GM19238 (cell line): ENCODE measurements at regions not wholly inside any gene's neighbourhood (a gene's known extent, or its start where the extent isn't known, plus 50 kb on each side); places are given as distances from the start of the nearest gene placed in this dataset.
"Not testable (repeated sequence)": the region's sequence is repeated elsewhere in the genome, so short reads cannot be mapped to it uniquely, and the experiment has no call there.

Experiments used
- DNase-seq: peaks from one replicate; pipeline ENCODE4 v3.0.0; 2011; ENCODE audit warnings: low spot score; ENCODE audit not compliant: insufficient read length

DNA sequence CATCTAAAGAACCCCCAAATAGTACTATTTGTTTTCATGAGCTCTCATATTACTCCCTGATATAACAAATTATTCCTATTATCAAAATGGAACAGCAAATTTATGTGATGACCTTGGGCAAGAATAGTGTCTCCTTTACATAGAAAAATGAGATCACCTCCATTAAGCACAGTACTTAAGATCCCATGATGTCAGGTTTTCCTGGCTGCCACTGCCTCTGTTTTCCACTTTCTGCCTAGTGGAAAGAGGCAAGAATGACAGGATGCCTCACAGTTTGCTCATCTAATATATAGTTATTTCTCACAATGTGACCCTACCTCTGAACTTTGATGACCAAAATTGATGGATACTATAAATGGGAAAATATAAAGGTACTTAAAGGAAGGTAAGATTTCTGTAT, 260.1 kb upstream of the SGK1 start:
- DNase-seq: no peak

DNA sequence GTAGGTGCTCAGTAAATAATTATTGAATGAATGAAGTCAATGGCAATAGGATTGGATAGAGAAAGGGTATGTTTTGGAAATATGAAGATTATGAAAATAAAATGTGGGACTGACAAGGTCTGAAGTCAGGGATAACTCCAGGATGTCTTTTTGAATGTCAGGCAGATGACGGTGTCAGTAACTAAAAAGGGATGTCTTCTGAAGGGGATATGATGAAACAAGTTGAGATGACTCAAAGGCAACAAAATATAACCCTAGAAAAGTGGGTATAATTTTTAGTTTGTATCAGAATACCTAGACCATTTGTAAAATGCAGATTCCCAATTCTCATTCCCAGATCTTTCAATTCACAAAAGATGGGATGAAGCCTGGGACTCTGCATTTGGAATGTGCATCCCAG, 257.3 kb upstream of the SGK1 start:
- DNase-seq: no peak

DNA sequence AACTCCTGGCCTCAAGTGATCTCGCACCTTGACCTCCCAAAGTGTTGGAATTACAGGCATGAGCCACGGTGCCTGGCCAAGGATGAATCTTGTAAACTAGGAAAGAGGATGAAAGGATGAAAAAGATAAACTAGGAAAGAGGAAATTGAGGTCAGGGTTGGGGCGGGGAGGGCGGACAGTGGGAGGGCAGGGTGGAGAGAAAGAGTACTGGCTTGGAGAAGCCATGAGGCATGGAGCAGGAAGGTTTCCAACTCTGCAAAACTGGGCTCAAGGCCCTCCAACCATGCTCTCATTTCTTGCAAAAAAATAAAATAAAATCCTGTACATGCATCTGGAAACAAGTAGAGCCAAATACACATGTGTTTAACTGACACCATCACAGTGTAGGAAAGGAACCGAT, 256.6 kb upstream of the SGK1 start:
- no peak for DNase-seq

DNA sequence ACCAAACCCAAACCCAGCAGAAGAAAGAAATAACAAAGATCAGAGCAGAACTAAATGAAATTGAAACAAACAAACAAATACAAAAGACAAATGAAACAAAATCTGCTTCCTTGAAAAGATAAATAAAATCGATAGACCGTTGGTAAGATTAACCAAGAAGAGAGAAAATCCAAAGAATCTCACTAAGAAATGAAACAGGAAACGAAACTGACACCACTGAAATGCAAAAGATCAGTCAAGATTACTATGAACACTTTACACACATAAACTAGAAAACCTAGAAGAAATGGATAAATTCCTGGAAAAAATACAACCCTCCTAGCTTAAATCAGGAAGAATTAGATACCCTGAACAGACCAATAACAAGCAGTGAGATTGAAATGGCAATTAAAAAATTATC, 252.1 kb upstream of the SGK1 start:
- not testable (repeated sequence) for DNase-seq

DNA sequence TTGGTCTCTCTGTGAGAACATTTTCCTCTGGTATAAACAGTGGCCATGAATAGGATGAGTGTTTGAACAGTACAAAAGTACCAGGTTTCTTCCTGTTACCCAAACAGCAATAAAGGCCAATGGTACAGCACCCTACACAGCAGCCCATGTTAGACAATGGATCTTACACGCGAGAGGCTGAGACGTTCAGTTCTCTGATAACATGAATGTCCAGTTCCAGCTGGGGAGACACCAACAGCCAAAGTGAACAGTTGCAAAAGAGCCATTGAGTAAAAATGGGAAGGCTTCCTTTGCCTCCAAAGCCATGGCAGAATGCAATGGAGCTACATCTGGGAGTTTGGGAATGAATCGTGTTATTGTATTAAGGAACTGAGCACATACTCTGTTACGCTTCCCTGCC, 246.8 kb upstream of the SGK1 start:
- DNase-seq: no peak

DNA sequence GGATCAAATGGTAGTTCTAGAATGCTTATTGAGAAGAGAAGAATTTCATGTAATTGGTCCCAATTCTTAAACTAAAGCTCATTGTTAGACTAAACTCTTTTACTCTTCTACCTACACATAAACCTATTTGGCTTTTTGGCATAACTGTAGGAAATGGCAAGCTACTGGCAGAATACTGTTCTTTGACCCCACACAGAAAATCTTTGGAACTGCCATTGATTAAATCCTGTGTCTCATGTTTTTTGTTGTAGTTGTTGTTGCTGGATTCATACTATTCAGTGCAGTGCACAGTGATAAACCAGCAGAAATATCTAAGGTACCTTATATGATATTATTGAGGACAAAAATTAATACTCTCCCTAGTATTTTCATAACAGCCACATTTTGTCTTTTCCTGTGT, 242.1 kb upstream of the SGK1 start:
- no peak for DNase-seq

DNA sequence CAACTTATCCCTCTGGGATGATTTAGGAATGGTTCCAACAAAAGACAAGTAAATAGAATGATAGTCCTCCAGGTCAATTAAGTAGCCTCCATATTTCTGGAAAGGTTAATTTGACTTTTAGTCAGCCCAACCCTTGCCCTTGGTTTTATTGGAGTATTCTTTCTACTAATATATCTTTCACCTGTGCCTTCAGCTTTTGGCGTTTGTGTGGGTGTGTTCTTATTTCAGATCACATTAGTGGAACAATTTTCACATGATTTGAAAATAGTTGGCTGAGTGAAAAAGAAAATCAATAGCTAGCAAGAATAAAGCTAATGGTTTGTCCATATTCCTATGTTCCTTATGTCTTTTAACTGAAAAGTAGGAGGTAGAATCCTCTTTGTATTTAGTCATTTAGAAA, 239.6 kb upstream of the SGK1 start:
- DNase-seq: no peak

DNA sequence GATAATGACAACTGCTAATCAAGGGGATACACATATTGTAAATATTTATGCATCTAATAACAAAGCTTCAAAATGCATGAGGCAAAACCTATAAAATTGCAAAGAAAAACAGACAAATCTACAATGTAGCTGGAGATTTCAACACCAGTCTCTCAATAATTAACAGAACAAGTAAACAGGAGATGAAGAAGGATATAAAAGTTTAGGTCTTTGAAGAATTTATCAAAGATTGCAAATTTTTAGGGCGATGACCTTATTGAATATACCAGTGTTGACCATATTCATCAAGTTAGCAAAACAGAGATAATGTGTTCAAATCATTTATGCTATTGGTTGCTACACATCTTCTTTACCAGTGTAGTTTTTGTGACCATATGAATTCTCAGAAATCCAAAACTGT, 237.8 kb upstream of the SGK1 start:
- no peak for DNase-seq

DNA sequence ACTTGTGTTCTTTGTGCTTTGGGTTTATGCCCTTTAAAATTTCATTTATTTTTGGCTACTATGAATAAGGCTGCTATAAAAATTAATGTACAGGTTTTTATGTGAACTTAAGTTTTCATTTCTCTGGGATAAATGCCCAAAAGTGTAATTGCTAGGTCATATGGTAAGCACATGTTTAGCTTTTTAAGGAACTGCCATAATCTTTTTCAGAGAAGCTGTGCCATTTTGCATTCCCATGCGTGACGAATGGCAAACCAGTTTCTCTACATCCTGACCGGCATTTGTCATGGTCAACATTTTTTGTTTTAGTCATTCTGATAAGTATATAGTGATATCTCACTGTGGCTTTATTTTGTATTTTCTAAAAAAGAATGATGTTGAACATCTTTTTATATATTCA, 236.0 kb upstream of the SGK1 start:
- no peak for DNase-seq

DNA sequence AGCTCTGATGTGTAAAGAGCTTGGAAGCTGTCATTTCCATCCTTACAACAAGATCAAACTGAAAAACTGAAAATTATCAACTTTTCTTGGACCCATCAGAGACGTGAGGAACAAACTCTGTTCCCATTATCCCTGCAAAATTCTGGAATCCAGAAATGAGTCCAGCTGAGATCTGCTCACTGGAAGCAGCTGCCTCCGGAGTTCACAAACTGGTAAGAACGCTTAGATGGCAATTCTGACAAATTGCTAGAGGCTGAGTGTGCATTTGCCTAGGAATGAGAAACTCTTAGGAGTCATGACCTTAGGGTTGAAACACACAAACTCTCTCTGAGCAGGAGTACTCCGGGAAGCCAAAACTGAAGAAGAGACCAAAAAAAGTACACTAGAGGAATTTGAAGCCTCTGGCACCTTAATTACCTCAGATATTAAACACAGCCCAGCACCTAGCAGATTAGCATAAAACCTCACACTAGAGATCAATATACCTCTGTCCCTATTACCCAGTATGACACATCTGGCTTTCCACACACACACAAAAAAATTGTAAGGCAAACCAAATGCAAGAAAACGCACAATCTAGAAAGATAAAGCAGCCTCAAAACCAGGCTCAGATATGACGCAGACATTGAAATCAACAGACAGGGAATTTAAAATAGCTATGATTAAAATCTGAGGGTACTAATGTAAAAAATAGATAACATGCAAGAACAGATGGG, 233.5 kb upstream of the SGK1 start:
- no peak for DNase-seq

DNA sequence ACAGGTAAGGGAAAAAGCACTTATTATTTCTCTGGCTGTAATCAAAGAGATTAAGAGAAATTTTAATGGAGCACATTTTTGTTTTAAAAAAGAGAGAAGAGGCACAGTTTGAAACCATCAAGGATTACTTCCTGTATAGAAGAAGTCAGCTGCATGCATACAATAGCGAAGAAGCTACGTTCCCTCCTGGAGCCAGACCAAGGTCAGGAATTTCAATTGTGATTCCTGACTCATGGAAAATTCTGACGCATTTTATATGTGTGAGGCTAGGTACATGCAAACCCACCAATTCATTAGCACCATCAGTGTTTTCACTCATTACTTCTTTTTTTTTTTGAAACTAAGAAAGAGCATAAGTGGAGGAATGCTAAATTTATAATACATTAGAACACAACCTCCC, 232.7 kb upstream of the SGK1 start:
- DNase-seq: no peak

DNA sequence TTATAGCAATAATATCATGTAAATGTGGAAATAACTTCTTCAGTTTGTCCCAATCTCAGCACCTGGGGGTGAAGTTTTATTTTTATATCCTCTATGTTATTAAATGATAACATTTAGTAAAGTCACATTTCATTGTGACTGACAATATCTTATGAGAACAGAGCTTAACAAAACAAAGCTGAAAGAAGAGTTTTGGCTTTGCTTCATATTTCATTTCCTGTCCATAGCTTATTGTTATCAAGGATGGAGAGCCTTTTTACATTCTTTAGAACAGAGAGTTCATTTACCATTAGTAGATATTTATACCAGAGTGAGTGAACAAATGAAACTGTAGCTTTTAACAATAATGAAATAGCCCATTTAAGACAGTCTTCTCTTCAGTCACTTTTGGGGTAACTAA, 231.9 kb upstream of the SGK1 start:
- no peak for DNase-seq

DNA sequence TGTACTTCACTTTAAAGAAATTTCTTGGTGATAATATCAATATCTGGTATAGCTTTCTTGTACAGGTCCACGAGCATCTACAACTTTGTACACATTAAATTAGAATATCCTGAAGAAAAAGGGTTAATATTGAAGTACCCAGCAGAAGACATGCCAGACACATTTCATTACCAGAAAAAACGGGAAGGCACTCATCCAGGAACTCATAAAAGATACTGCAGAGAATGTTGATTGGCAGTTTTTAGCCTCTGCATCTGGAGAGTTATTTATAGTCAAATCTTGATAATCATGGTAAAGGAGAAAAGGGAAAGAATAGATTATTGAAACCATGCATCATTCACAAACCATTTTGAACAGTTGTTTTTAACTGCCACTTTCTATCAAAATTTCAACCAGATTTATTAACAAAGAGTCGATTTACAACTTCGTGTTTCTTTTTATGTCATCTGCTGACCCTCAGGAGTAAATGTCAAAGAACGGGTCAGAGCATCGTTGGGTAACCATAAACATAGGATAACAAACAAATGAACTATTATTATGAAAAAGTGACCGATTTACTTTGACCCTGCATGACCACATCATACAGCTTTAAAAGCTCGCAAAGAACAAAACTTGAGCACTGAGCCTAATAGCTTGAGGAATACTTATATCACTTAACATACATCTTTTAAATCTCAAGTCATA, 229.2 kb upstream of the SGK1 start:
- no peak for DNase-seq

DNA sequence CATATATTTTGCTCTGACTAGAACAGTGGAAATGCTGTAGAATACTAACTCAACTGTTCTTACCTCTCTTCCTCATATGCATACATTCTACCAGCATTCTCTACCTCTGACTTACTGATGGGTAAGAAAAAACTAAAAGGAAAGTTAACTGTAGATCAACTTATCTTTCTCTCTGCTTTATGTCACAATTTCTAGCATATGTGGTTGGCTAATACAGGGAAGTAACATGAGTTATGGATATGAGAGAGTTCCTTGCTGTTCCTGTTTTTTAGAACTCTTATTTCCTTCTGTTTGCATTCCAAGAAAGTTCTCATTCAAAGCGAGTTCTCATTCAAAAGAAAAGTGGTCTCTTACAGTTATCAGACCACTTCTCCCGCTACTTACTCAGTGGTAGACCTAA, 226.8 kb upstream of the SGK1 start:
- no peak for DNase-seq

DNA sequence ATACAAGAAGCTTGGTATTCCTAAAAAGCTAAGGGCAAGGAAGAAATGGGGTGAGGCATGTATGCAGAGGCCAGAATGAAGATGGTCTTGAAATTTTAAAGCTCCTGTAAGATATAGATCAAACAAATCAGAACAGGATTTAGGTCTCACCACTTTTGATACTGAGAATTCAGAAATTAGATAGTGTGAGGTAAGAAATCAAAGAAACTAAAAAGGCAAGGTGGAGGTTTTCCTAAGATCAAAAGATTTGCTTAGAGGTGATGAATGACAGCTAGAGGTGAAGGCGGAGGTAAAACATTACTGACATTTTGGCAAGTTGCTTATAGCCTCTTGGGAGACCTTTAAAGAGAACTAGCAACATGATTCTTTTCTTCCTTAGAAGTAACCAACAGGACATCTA, 225.2 kb upstream of the SGK1 start:
- no peak for DNase-seq

DNA sequence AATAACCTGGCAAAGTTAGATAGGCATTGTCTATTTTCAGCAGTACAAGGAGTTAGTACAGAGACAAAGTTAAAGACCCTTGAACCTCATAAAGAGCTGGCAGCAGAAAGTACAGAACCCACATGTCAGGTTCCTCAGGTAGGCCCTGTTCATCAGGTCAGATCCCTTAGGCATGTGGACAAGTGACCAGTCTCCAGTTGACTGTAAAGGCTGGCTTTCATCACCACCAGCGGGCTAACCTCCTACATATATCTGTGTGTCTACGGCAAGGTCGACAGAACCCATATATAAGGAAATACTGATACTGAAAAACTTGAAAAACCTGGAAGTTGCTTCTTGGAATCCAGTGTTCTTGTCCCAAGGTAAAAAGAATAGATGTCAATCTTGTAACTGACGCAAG, 223.1 kb upstream of the SGK1 start:
- DNase-seq: no peak

DNA sequence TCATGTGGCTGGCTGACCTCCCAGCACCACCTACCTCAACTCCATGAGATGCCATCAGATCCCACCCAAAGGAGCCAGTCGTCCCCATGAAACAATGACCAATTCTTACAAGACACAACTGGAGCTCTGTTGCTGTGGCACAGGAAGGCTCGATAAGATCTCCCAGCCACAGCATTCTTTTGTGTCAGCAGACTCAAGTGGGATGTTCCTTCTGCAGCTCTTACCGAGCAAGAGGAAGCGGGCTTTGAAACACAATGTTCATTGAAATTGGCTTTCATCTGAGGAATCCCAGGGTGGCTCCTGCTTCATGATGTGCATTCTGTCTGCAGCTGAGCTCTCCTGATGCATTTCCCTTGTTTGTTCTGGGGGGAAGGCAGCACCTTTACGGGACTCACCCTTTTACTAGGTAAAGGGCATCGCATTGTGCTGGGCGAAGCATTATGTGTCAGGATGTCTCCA, 222.0 kb upstream of the SGK1 start:
- no peak for DNase-seq

DNA sequence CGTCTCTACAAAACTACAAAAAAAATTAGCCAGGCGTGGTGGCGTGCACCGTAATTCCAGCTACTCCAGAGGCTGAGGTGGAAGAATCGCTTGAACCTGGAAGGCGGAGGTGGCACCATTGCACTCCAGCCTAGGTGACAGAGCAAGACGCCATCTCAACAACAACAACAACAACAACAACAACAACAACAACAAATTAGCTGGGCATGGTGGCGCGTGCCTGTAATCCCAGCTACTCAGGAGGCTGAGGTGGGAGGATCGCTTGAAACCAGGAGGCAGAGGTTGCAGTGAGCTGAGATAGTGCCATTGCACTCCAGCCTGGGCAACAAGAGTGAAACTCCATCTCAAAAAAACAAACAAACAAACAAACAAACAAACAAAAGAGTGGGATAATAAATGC, 219.9 kb upstream of the SGK1 start:
- not testable (repeated sequence) for DNase-seq

DNA sequence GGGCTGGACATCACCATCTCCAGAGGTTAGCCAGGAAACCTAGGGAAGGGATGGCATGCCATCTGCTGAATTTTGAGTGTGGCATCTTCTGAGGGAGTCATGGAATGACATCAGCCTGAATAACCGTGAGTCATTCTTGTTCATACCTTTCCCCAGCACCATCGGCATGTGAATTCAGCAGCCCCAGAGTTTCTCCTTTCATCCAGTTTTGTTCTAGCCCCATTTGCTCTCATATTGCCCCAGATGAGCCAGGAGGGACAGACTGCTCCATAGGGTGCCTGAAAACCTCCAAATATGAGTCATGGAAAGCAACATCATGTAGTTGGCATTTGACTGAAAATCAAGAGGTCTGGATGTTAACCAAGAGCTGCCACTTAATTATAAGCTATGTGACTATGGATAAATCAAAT, 219.2 kb upstream of the SGK1 start:
- DNase-seq: no peak

DNA sequence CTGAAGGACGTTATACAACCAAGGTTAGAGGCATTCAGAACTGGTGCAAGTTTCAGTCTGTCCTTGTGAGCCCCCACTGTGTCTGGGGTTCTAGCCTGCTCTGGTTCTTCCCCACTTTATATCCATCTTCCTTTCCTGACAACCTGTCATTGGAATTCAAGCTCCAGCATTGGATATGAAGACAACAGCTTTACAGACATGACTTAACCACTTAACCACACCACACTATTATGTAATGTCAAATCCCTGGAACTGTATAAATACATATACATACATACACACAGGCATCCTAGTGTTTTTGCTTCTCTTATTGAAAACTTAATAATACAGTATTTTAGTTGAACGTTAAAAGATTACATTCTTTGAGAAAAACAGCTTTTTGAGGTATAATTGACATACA, 217.9 kb upstream of the SGK1 start:
- no peak for DNase-seq

DNA sequence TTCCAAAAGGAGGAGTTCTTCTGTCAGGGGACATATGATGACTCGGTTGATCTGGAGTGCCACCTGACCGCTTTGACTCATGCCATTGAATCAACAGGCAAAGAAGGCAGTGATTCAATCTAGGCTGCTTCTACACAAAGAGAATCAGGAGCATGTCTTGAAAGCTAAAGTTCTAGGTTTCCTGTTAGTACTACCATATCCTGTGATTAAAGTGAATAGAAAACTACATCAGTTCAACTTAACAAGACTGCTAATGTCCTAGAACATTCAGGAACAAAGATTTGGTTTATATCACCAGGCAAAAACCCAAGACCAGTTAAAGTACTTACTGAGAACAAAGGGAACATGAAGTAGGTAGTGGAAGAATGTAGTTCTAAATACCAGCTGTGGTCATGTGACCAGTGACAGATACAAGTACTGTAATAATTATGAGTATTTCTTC, 216.8 kb upstream of the SGK1 start:
- no peak for DNase-seq

DNA sequence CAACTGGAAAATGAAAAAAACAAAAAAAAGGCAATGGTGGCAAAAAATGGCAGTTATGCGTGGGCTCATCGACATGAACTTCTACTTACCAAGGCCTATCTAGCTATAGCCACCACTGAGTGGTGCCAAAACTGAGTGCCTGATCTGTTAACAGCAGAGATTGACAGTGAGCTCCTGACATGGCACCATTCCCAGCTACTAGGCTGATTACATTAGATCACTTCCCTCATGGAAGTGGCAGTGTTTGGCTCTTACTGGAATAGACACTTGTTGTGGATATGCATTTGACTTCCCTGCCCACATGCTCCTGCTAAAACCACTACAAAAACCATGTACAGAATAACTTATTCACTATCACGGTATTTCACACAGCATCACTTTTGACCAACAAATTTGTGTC, 216.1 kb upstream of the SGK1 start:
- no peak for DNase-seq
